H1 (cell line): ENCODE measurements at regions not wholly inside any gene's neighbourhood (a gene's known extent, or its start where the extent isn't known, plus 50 kb on each side); places are given as distances from the start of the nearest gene placed in this dataset.

Experiments used
- EZH2 ChIP-seq: fragments of 200-600 bp; sonication (generic); IDR thresholded peaks from 2 replicates; pipeline ENCODE4 v1.7.1; 2012; ENCODE audit warnings: low read depth, mild to moderate bottlenecking, moderate library complexity, low read length, inconsistent platforms; ENCODE audit not compliant: severe bottlenecking
- FOSL1 ChIP-seq: IDR thresholded peaks from 2 replicates; pipeline ENCODE4 v1.6.1; 2011; ENCODE audit warnings: mild to moderate bottlenecking, low read depth, low read length, moderate library complexity; ENCODE audit not compliant: insufficient read depth
- HDAC2 ChIP-seq, 2 experiments: fragments of 300-600 bp in 1 of 2; sonication (generic) in 1 of 2; IDR thresholded peaks; 2 replicates each; pipeline ENCODE4 v1.6.1; 2011 to 2012; ENCODE audit warnings: low read depth in 2 of 2, low read length in 2 of 2, mild to moderate bottlenecking in 2 of 2, moderate library complexity in 2 of 2, borderline replicate concordance in 1 of 2, inconsistent platforms in 1 of 2
- SUZ12 ChIP-seq: fragments of 200-600 bp; sonication (generic); IDR thresholded peaks from 2 replicates; pipeline ENCODE4 v1.6.1; 2012; ENCODE audit warnings: mild to moderate bottlenecking, inconsistent platforms, low read length, moderate library complexity, mixed read lengths
- TF ChIP-seq, protein P1 (sequence below), 3 experiments: IDR thresholded peaks; 1 replicate in 2 of 3; 2 replicates in 1 of 3; pipeline versions ENCODE4 v1.5.1 to v1.6.1; 2011; ENCODE audit warnings: low read length in 3 of 3, mild to moderate bottlenecking in 3 of 3, inconsistent platforms in 2 of 3, low read depth in 1 of 3, moderate library complexity in 1 of 3; ENCODE audit not compliant: insufficient read depth in 1 of 3; ENCODE audit errors: control extremely low read depth in 1 of 3
- TF ChIP-seq, protein P2 (sequence below): IDR thresholded peaks from 2 replicates; pipeline ENCODE4 v1.6.1; 2012; ENCODE audit warnings: inconsistent platforms

DNA sequence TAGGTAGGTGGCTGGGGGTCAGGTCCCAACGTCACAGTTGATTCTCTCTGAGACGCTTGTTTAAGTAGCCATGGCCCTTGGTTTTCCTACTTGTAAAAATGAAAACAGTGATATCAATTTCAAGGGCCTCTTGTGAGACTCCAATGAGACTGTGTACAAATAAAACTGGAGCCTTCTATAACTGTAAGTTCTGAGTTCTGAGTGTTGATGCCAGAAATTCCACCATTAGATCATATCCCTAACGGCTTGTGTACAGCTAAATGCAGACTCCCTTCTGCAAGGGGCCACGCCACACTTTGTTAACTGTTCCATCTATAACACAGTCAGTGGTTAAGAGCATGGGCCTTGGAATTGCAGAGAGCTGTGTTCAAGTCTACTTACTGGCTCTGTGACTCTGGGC is 267.3 kb downstream of the TLE3 start:
- TF ChIP-seq, protein P1, sequence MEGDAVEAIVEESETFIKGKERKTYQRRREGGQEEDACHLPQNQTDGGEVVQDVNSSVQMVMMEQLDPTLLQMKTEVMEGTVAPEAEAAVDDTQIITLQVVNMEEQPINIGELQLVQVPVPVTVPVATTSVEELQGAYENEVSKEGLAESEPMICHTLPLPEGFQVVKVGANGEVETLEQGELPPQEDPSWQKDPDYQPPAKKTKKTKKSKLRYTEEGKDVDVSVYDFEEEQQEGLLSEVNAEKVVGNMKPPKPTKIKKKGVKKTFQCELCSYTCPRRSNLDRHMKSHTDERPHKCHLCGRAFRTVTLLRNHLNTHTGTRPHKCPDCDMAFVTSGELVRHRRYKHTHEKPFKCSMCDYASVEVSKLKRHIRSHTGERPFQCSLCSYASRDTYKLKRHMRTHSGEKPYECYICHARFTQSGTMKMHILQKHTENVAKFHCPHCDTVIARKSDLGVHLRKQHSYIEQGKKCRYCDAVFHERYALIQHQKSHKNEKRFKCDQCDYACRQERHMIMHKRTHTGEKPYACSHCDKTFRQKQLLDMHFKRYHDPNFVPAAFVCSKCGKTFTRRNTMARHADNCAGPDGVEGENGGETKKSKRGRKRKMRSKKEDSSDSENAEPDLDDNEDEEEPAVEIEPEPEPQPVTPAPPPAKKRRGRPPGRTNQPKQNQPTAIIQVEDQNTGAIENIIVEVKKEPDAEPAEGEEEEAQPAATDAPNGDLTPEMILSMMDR (IDR thresholded peaks at IDR 0.05; ENCODE audit: control extremely low read depth in 1 of 3, insufficient read depth in 1 of 3, low read depth in 1 of 3, low read length in 3 of 3): no peak
- TF ChIP-seq, protein P2, sequence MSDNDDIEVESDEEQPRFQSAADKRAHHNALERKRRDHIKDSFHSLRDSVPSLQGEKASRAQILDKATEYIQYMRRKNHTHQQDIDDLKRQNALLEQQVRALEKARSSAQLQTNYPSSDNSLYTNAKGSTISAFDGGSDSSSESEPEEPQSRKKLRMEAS: no peak
- TF ChIP-seq SUZ12: no peak
- no peak for TF ChIP-seq HDAC2 (IDR thresholded peaks at IDR 0.05; ENCODE audit: borderline replicate concordance in 1 of 2, low read depth in 2 of 2, low read length in 2 of 2)
- no peak for TF ChIP-seq FOSL1
- TF ChIP-seq EZH2: no peak
